Ovary (tissue), 3 donors: ENCODE measurements at regions not wholly inside any gene's neighbourhood (a gene's known extent, or its start where the extent isn't known, plus 50 kb on each side); places are given as distances from the start of the nearest gene placed in this dataset.

Experiments
- EP300 ChIP-seq: sonication (generic); formaldehyde crosslinking; IDR thresholded peaks from one replicate; pipeline ENCODE4 v1.6.1; 2017; ENCODE audit warnings: antibody characterized with exemption
- TF ChIP-seq, protein P1 (sequence below), 3 donors: fragments of 450-650 bp in 2 of 3; fragments of 200-600 bp in 1 of 3; IDR thresholded peaks; one replicate each; pipeline versions ENCODE4 v1.5.1 to v1.8.0; 2016 to 2022; ENCODE audit warnings: antibody characterized with exemption in 3 of 3, mild to moderate bottlenecking in 1 of 3
- donor health status: DM: no; HTN: no; CAD: no.

DNA sequence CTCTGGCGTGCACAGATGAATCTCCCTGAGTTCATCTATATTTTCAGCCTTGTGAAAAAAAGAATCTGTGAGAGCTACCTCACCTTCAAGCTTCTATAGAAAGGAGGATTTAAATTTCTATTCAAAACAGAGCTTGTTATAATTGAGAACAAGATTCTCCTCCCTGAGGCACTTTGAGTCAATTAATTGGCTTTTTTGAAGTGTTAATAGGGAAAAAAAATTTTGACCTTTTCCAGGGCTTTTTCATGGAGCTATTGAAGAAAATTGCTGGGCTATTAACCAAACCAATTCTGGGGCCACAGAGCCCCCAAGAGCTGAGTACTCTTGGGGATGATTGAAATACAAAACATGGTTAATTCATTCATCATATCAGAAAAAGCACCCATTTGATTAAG lies 225.1 kb downstream of the CMPK2 start:
- TF ChIP-seq, protein P1, sequence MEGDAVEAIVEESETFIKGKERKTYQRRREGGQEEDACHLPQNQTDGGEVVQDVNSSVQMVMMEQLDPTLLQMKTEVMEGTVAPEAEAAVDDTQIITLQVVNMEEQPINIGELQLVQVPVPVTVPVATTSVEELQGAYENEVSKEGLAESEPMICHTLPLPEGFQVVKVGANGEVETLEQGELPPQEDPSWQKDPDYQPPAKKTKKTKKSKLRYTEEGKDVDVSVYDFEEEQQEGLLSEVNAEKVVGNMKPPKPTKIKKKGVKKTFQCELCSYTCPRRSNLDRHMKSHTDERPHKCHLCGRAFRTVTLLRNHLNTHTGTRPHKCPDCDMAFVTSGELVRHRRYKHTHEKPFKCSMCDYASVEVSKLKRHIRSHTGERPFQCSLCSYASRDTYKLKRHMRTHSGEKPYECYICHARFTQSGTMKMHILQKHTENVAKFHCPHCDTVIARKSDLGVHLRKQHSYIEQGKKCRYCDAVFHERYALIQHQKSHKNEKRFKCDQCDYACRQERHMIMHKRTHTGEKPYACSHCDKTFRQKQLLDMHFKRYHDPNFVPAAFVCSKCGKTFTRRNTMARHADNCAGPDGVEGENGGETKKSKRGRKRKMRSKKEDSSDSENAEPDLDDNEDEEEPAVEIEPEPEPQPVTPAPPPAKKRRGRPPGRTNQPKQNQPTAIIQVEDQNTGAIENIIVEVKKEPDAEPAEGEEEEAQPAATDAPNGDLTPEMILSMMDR (IDR thresholded peaks at IDR 0.05): no peak
- TF ChIP-seq EP300: no peak
